Stimulated activated CD8-positive, alpha-beta memory T cell treated with anti-CD3 and anti-CD28 coated beads, Interleukin-7, amount 100 ng/mL, for 48 hours (primary cell): ENCODE measurements at regions not wholly inside any gene's neighbourhood (a gene's known extent, or its start where the extent isn't known, plus 50 kb on each side); places are given as distances from the start of the nearest gene placed in this dataset.
A peak's percentile ranks its signal among the peaks of the same experiment; 100 is the strongest.
"Not testable (repeated sequence)": the region's sequence is repeated elsewhere in the genome, so short reads cannot be mapped to it uniquely, and the experiment has no call there.

Experiments used
- DNase-seq, 2 donors: peaks; one replicate each; pipeline ENCODE4 v3.0.0-alpha.2; 2020; ENCODE audit warnings: low read depth in 1 of 2; ENCODE audit errors: extremely low read depth in 1 of 2

DNA sequence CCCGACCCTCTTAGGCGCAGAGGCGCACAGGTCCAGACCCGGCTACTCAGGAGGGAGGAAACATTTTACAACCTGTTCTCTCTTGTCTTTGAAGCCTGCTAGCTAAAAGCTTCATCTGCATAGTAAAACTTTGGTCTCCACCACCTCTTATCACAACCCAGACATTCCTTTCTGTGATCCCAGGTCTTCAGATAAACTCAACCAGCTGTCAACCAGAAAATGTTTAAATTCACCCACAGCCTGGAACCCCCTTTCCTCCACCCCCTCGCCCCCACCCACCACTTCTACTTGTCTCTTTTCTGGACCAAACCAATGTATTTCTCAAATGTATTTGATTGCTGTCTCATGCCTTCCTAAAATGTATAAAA, 169.1 kb upstream of the PRKX start:
- DNase-seq: not testable (repeated sequence)

DNA sequence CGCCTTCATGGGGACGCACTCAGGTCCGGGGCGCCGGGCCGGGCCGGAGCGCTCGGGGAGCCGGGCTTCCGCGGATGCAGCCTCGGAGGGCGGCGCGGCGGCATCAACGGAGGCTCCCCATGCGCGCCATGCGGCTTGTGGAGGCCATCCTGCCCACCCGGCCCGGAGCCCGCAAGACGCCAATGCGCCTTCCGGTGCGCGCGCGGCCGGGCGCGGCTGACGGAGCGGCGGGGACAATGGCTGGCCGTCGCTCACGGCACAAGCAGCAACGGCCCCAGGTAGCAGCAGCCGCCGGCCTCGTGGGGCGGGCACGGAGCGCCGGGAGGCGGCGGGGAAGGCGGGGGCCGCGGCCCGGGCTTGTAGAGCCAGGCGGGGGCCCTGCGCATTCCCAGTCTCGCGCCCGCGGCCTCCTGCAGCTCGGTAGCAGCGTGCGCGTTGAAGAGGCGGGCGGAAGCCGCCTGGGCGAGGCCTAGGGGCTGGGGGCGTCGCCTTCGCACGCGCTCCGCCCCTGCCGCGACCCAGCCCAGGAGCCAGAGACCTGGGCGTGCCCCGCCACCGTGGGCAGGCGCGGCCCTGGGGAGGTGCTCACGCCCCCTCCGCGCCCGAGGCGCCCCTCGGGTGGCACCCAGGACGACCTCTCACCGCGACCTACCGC, 168.6 kb upstream of the PRKX start:
- not testable (repeated sequence) for DNase-seq

DNA sequence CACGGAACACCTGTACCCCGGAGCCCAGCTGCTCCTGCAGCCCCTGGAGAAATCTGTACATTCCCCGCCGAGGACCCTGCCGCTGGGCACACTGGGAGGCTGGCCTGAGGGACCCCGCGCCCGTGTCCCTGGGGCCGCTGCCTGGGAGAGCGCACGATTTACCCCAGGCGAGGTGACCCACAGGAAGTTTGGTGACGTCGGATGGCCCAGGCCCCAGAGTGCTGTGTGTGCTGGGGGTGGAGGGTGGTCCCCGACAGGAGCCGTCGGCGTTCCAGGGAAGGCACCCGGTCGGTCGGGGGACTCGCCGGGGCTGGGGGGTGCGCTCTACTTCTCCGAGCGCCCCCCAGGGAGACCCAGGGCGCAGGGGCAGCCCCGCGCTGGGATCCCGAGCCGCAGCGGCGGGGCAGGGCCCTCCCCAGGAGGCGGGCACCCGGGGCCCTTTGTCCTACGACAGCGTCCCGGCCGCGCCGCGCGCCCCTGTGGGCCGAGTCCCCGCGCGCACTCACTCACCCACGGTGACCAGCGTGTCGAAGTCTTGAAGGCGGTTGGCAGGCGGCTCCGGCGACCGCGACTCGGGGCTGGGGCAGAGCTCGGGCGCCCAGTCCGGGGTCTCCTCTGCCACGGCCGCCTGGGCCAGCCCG, 167.9 kb upstream of the PRKX start:
- DNase-seq: not testable (repeated sequence)

DNA sequence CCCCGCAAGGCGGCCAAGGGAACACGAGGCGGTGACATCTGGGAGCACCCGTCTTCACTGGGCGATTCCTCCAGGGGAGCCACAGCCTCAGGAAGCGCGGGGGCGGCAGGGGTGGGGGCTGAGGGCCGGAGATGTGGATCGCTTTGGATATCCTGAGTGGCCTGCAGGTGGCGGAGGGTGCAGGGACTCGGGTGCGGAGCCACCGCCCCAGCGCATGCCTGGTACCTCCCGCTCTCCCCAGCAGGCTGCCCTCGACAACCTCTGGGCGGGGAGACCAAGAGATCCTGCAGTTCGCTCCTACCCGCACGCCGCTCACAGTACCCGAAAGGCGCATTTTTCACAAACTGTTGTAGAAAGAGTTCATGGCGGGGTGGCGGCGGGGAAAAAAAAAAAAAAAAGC, 162.9 kb upstream of the PRKX start:
- not testable (repeated sequence) for DNase-seq

GRCh38 chrX:3875638-3876037, 162.2 kb upstream of the PRKX start:
- not testable (repeated sequence) for DNase-seq

DNA sequence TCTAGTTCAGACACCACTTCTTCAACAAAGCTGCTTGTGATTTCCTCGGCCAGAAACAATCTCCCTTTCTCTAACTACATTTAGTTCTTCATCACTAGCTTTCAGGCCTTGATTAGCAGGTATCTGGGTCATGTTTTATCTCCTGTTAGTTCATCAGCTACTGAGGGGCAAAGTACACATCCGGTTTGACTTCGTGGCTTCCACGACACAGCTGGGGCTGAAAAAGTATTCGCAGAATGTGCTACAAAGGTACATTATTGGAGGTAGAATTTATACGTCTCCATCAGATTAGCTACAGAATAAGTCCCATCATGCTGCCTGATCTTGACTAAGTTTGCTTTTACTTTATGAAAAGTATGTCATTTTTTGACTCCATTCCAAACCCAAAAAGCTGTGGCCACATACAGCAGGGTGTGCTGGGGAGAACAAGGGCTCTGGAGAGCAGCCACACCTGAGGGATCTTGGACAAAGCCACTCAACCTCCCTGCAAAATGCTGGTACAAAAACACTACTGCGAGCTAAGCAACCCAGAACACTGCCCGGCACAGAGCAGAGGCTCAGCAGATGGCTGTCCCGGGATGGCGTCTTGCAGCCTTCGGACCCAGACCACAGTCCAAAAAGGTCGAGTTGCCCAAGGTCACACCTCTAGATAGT, 158.9 kb upstream of the PRKX start:
- not testable (repeated sequence) for DNase-seq

GRCh38 chrX:3867067-3867831, 153.8 kb upstream of the PRKX start:
- DNase-seq: not testable (repeated sequence)

GRCh38 chrX:3858332-3858731, 144.9 kb upstream of the PRKX start:
- not testable (repeated sequence) for DNase-seq

- DNase-seq: not testable (repeated sequence)
Observed at GRCh38 chrX:3843522-3844145, 130.2 kb upstream of the PRKX start.

DNA sequence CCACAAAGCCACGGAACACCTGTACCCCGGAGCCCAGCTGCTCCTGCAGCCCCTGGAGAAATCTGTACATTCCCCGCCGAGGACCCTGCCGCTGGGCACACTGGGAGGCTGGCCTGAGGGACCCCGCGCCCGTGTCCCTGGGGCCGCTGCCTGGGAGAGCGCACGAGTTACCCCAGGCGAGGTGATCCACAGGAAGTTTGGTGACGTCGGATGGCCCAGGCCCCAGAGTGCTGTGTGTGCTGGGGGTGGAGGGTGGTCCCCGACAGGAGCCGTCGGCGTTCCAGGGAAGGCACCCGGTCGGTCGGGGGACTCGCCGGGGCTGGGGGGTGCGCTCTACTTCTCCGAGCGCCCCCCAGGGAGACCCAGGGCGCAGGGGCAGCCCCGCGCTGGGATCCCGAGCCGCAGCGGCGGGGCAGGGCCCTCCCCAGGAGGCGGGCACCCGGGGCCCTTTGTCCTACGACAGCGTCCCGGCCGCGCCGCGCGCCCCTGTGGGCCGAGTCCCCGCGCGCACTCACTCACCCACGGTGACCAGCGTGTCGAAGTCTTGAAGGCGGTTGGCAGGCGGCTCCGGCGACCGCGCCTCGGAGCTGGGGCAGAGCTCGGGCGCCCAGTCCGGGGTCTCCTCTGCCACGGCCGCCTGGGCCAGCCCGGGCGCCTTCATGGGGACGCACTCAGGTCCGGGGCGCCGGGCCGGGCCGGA, 129.5 kb upstream of the PRKX start:
- peak; percentile 2 to 15 for DNase-seq

GRCh38 chrX:3838754-3839153, 125.3 kb upstream of the PRKX start:
- DNase-seq: not testable (repeated sequence)

DNA sequence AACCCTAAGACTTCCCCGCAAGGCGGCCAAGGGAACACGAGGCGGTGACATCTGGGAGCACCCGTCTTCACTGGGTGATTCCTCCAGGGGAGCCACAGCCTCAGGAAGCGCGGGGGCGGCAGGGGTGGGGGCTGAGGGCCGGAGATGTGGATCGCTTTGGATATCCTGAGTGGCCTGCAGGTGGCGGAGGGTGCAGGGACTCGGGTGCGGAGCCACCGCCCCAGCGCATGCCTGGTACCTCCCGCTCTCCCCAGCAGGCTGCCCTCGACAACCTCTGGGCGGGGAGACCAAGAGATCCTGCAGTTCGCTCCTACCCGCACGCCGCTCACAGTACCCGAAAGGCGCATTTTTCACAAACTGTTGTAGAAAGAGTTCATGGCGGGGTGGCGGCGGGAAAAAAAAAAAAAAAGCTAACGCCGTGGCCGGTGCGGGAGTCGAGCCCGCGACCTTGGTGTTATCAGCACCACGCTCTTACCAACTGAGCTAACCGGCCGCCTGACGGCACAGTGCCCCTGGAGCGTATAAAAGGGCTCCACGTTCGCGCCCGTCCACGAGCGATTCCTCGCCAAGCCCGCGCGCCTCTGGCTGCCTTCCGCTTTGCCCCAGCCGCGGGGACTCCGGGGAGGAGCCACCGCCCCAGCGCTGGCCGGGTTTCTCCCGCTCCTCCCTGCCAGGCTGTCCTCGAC, 124.7 kb upstream of the PRKX start:
- not testable (repeated sequence) for DNase-seq

DNA sequence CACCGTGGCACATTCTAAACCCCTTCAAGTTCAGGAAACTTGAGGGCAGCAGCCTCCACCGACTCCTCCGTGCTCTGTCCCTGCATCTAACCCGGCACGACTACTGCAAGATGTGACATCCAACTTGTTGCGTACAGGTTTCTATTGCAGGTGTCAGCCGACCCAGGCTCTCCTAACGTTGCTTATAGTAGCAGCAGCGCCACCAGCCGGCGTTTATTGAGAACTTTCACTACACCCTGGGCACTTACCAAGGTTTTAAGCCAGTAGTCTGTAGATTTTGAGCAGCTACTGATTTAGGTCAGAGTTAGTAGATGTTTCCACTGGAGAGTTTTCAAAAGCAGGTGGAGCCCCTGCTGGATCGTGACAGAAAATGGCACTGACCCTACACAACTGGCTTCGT, 123.8 kb upstream of the PRKX start:
- not testable (repeated sequence) for DNase-seq

- DNase-seq: not testable (repeated sequence)
Observed at GRCh38 chrX:3833761-3834542, 120.5 kb upstream of the PRKX start.

DNA sequence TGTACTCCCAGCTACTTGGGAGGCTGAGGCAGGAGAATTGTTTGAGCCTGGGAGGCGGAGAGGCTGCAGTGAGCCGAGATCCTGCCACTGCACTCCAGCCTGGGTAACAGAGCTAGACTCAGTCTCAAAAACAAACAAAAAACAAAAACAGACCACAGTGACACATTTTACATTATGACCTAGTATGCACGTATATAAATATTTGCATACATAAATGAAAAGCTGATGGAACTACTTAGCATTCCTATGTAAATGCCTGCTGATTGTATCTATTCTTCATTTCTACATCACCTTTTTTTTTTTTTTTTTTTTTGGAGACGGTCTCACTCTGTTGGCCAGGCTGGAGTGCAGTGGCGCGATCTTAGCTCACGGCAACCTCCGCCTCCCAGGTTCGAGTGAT, 116.6 kb upstream of the PRKX start:
- DNase-seq: not testable (repeated sequence)

GRCh38 chrX:3829041-3829531, 115.6 kb upstream of the PRKX start:
- not testable (repeated sequence) for DNase-seq

GRCh38 chrX:3828378-3829040, 115.1 kb upstream of the PRKX start:
- DNase-seq: not testable (repeated sequence)

GRCh38 chrX:3824008-3824407, 110.6 kb upstream of the PRKX start:
- not testable (repeated sequence) for DNase-seq
